ENCODE measurements at regions not wholly inside any gene's neighbourhood (a gene's known extent, or its start where the extent isn't known, plus 50 kb on each side); places are given as distances from the start of the nearest gene placed in this dataset.

- TF ChIP-seq, protein P1, sequence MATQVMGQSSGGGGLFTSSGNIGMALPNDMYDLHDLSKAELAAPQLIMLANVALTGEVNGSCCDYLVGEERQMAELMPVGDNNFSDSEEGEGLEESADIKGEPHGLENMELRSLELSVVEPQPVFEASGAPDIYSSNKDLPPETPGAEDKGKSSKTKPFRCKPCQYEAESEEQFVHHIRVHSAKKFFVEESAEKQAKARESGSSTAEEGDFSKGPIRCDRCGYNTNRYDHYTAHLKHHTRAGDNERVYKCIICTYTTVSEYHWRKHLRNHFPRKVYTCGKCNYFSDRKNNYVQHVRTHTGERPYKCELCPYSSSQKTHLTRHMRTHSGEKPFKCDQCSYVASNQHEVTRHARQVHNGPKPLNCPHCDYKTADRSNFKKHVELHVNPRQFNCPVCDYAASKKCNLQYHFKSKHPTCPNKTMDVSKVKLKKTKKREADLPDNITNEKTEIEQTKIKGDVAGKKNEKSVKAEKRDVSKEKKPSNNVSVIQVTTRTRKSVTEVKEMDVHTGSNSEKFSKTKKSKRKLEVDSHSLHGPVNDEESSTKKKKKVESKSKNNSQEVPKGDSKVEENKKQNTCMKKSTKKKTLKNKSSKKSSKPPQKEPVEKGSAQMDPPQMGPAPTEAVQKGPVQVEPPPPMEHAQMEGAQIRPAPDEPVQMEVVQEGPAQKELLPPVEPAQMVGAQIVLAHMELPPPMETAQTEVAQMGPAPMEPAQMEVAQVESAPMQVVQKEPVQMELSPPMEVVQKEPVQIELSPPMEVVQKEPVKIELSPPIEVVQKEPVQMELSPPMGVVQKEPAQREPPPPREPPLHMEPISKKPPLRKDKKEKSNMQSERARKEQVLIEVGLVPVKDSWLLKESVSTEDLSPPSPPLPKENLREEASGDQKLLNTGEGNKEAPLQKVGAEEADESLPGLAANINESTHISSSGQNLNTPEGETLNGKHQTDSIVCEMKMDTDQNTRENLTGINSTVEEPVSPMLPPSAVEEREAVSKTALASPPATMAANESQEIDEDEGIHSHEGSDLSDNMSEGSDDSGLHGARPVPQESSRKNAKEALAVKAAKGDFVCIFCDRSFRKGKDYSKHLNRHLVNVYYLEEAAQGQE (IDR thresholded peaks at IDR 0.05; ENCODE audit: borderline replicate concordance): no peak
- TF ChIP-seq CTCF (IDR thresholded peaks at IDR 0.05; ENCODE audit: poor library complexity, severe bottlenecking): no peak
- no peak for TF ChIP-seq EP300 (conservative IDR thresholded peaks at IDR 0.05; ENCODE audit: poor library complexity, severe bottlenecking)
- no peak for TF ChIP-seq EZH2 (IDR thresholded peaks at IDR 0.05; ENCODE audit: borderline replicate concordance, insufficient read depth, low read length, poor library complexity, severe bottlenecking)
- TF ChIP-seq MXI1 (conservative IDR thresholded peaks at IDR 0.05; ENCODE audit: poor library complexity, severe bottlenecking): no peak
- no peak for TF ChIP-seq TAF1 (IDR thresholded peaks at IDR 0.05; ENCODE audit: low read depth)
Measured at GRCh38 chr6:156502969-156503504, 274.1 kb upstream of the ARID1B start.

All from neural cell (in vitro differentiated cells).